HCT116 (cell line): ENCODE measurements at regions not wholly inside any gene's neighbourhood (a gene's known extent, or its start where the extent isn't known, plus 50 kb on each side); places are given as distances from the start of the nearest gene placed in this dataset.

ENCODE experiments used
- CTCF ChIP-seq, 3 experiments: fragments of 200-600 bp in 1 of 3; sonication (generic) in 1 of 3; IDR thresholded peaks in 2 of 3; conservative IDR thresholded peaks in 1 of 3; 2 replicates each; pipeline ENCODE4 v1.5.1; 2012 to 2017; ENCODE audit warnings: low read depth in 2 of 3, low read length in 2 of 3, antibody characterized with exemption in 1 of 3, borderline replicate concordance in 1 of 3, control low read depth in 1 of 3, mild to moderate bottlenecking in 1 of 3, mixed read lengths in 1 of 3, mixed run types in 1 of 3, moderate library complexity in 1 of 3; ENCODE audit not compliant: insufficient read depth in 1 of 3
- ELF1 ChIP-seq: IDR thresholded peaks from 2 replicates; pipeline ENCODE4 v1.6.1; 2012; ENCODE audit warnings: low read depth, borderline replicate concordance
- EZH2 ChIP-seq: fragments of 200-600 bp; sonication (generic); IDR thresholded peaks from 2 replicates; pipeline ENCODE4 v1.6.1; 2017; ENCODE audit warnings: antibody characterized with exemption, mixed run types
- JUND ChIP-seq: IDR thresholded peaks from 2 replicates; pipeline ENCODE4 v1.6.1; 2012
- MAX ChIP-seq: IDR thresholded peaks from 2 replicates; pipeline ENCODE4 v1.6.1; 2012
- POLR2A ChIP-seq: IDR thresholded peaks from 2 replicates; pipeline ENCODE4 v1.7.0; 2011; ENCODE audit warnings: borderline replicate concordance; ENCODE audit not compliant: insufficient read depth, insufficient read length; ENCODE audit errors: extremely low read depth
- REST ChIP-seq: IDR thresholded peaks from 2 replicates; pipeline ENCODE4 v1.6.1; 2012; ENCODE audit warnings: low read depth
- SIN3A ChIP-seq: IDR thresholded peaks from 2 replicates; pipeline ENCODE4 v1.6.1; 2012; ENCODE audit warnings: low read depth
- SP1 ChIP-seq: IDR thresholded peaks from 2 replicates; pipeline ENCODE4 v1.6.1; 2012; ENCODE audit warnings: low read depth
- ZBTB33 ChIP-seq: IDR thresholded peaks from 2 replicates; pipeline ENCODE4 v1.6.1; 2011; ENCODE audit warnings: mild to moderate bottlenecking, low read length, moderate library complexity; ENCODE audit not compliant: insufficient replicate concordance; ENCODE audit errors: extremely low read depth
- ZNF274 ChIP-seq: fragments of 200-500 bp; sonication (Bioruptor generic); IDR thresholded peaks from 2 replicates; pipeline ENCODE4 v1.6.1; 2014; ENCODE audit warnings: mild to moderate bottlenecking, low read depth, low read length, inconsistent platforms

GRCh38 chr16:86983621-86984020 lies 333.6 kb downstream of the C16orf95 start:
- TF ChIP-seq POLR2A: no peak
- no peak for TF ChIP-seq REST
- no peak for TF ChIP-seq CTCF (IDR thresholded peaks at IDR 0.05 in 2 of 3, conservative IDR thresholded peaks at IDR 0.05 in 1 of 3; ENCODE audit: borderline replicate concordance in 1 of 3, insufficient read depth in 1 of 3, low read depth in 2 of 3, low read length in 2 of 3)
- no peak for TF ChIP-seq SP1
- no peak for TF ChIP-seq SIN3A
- TF ChIP-seq MAX: no peak
- TF ChIP-seq ELF1: no peak
- no peak for TF ChIP-seq JUND
- no peak for TF ChIP-seq EZH2
- TF ChIP-seq ZNF274: no peak
- TF ChIP-seq ZBTB33: no peak
